ENCODE measurements at regions not wholly inside any gene's neighbourhood (a gene's known extent, or its start where the extent isn't known, plus 50 kb on each side); places are given as distances from the start of the nearest gene placed in this dataset.

DNA sequence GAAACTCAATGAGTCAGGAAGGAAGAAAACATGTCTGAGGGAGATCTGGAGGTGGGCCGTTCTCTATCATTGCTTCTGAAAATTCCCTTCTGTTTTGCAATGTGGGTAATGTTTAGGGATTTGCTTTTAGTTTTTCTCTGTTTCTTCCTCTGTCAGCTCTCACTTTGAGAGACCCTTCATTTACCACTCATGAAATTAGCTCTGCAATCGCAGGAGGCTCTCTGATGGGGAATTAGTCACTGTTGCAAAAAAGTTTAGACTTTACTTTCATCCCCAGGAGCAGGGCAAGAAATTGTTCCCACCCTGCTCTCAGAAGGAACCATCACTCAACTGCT lies 80.0 kb upstream of the MAP4K3 start:
- TF ChIP-seq, protein P1, sequence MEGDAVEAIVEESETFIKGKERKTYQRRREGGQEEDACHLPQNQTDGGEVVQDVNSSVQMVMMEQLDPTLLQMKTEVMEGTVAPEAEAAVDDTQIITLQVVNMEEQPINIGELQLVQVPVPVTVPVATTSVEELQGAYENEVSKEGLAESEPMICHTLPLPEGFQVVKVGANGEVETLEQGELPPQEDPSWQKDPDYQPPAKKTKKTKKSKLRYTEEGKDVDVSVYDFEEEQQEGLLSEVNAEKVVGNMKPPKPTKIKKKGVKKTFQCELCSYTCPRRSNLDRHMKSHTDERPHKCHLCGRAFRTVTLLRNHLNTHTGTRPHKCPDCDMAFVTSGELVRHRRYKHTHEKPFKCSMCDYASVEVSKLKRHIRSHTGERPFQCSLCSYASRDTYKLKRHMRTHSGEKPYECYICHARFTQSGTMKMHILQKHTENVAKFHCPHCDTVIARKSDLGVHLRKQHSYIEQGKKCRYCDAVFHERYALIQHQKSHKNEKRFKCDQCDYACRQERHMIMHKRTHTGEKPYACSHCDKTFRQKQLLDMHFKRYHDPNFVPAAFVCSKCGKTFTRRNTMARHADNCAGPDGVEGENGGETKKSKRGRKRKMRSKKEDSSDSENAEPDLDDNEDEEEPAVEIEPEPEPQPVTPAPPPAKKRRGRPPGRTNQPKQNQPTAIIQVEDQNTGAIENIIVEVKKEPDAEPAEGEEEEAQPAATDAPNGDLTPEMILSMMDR (IDR thresholded peaks at IDR 0.05), result no peak
- no peak overlapping the region for H3K27ac Mint-ChIP-seq (ENCODE audit: unreplicated experiment)
- H3K4me1 Mint-ChIP-seq (ENCODE audit: low read depth), result peaks cover 48% of the 10 kb centered on the region
- H3K4me3 Mint-ChIP-seq (ENCODE audit: unreplicated experiment), result no peak overlapping the region
- no peaks in the 10 kb centered on the region for H3K36me3 Mint-ChIP-seq (ENCODE audit: low read depth)
- no peaks in the 10 kb centered on the region for H3K27me3 Mint-ChIP-seq (ENCODE audit: low read depth)
- H3K9me3 Mint-ChIP-seq (ENCODE audit: low read depth), result no peaks in the 10 kb centered on the region
- no peak for DNase-seq (ENCODE audit: low spot score)

DNA sequence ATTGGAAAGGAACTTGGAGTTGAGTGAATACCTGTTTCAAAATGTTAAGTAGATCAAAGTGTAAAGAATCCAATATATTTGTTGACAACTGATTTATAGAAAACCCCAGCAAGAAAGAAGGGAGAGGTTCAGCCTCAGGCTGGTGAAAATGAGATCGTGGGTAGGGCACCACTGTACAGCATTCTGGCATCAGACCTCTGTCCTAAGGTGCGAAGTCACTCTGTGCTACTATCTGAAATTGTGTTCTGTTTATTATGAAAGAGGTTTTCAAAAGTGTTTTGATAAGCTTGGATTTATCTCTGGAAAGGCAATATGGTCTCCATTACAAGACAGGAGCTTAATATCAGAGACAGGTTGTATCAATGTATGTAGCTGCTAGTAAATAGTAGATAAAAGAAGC lies 80.5 kb upstream of the MAP4K3 start:
- TF ChIP-seq, protein P1 (IDR thresholded peaks at IDR 0.05), result no peak
- no peak overlapping the region for H3K4me3 Mint-ChIP-seq (ENCODE audit: unreplicated experiment)
- H3K27ac Mint-ChIP-seq (ENCODE audit: unreplicated experiment), result peak overlapping the region; percentile 42
- no peak for DNase-seq (ENCODE audit: low spot score)
- no peaks in the 10 kb centered on the region for H3K36me3 Mint-ChIP-seq (ENCODE audit: low read depth)
- peaks cover 48% of the 10 kb centered on the region for H3K4me1 Mint-ChIP-seq (ENCODE audit: low read depth)
- no peaks in the 10 kb centered on the region for H3K27me3 Mint-ChIP-seq (ENCODE audit: low read depth)
- no peaks in the 10 kb centered on the region for H3K9me3 Mint-ChIP-seq (ENCODE audit: low read depth)

DNA sequence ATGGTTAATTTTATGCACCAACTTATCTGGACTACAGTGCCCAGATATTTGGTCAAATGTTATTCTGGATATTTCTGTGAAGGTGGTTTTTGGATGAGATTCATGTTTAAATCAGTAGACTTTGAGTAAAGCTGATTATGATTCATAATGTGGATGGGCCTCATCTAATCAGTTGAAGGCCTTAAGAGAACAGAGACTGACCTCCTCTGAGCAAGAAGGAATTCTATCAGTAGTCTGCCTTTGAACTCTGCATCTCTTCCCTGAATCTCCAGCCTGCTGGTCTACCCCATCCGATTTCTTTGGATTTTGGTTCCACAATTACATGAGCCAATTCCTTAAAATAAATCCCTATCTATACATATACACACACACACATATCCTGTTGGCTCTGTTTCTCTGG lies 82.8 kb upstream of the MAP4K3 start:
- no peaks in the 10 kb centered on the region for H3K27me3 Mint-ChIP-seq (ENCODE audit: low read depth)
- peaks cover 54% of the 10 kb centered on the region for H3K4me1 Mint-ChIP-seq (ENCODE audit: low read depth)
- no peaks in the 10 kb centered on the region for H3K9me3 Mint-ChIP-seq (ENCODE audit: low read depth)
- H3K4me3 Mint-ChIP-seq (ENCODE audit: unreplicated experiment), result no peak overlapping the region
- no peaks in the 10 kb centered on the region for H3K36me3 Mint-ChIP-seq (ENCODE audit: low read depth)
- H3K27ac Mint-ChIP-seq (ENCODE audit: unreplicated experiment), result no peak overlapping the region
- no peak for DNase-seq (ENCODE audit: low spot score)
- TF ChIP-seq, protein P1 (IDR thresholded peaks at IDR 0.05), result no peak

DNA sequence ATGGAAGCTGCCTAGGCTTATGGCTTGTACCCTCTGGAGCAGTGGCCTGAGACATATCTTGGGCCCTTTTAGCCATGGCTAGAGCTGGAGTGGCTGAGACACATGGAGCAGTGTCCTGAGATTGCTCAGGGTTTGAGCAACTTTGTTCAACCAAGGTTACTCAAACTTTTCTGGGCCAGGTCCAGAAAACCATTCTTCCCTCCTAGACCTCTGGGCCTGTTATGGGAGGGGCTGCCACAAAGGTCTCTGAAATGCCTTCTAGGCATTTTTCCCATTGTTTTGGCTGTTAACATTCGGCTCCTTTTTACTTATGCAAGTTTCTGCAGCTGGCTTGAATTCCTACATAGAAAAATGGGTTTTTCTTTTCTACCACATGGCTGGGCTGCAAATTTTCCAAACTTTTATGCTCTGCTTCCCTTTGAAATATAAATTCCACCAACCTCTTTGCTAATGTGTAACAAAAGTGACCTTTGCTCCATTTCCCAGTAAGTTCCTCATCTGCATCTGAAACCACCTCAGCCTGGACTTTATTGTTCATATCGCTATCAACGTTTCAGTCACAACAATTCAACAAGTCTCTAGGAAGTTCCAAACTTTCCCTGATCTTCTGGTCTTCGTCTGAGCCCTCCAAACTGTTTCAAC lies 84.9 kb upstream of the MAP4K3 start:
- Mint-ChIP-seq H3K4me1 (ENCODE audit: low read depth) (peaks cover 55% of the 10 kb centered on the region), H3K27ac (ENCODE audit: unreplicated experiment) (peak overlapping the region; percentile 10), H3K27me3 (ENCODE audit: low read depth) (no peaks in the 10 kb centered on the region), H3K4me3 (ENCODE audit: unreplicated experiment) (no peak overlapping the region), H3K9me3 (ENCODE audit: low read depth) (no peaks in the 10 kb centered on the region), H3K36me3 (ENCODE audit: low read depth) (no peaks in the 10 kb centered on the region)
- DNase-seq (ENCODE audit: low spot score), result no peak
- TF ChIP-seq, protein P1 (IDR thresholded peaks at IDR 0.05), result no peak

DNA sequence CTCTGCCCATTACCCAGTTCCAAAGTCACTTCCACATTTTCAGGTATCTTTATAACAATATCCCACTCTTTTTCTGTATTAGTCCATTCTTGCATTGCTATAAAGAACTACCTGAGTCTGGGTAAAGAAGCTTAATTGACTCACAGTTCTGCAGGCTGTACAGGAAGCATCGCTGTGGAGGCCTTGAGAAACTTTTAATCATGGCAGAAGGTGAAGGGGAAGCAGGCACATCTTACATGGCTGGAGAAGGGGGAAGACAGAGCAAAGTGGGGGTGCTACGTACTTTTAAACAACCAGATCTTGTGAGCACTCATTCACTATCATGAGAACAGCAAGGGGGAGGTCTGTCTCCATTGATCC lies 85.4 kb upstream of the MAP4K3 start:
- peak overlapping the region; percentile 49 for H3K27ac Mint-ChIP-seq (ENCODE audit: unreplicated experiment)
- no peaks in the 10 kb centered on the region for H3K9me3 Mint-ChIP-seq (ENCODE audit: low read depth)
- H3K36me3 Mint-ChIP-seq (ENCODE audit: low read depth), result no peaks in the 10 kb centered on the region
- no peak for DNase-seq (ENCODE audit: low spot score)
- H3K4me1 Mint-ChIP-seq (ENCODE audit: low read depth), result peaks cover 50% of the 10 kb centered on the region
- H3K4me3 Mint-ChIP-seq (ENCODE audit: unreplicated experiment), result no peak overlapping the region
- TF ChIP-seq, protein P1 (IDR thresholded peaks at IDR 0.05), result no peak
- no peaks in the 10 kb centered on the region for H3K27me3 Mint-ChIP-seq (ENCODE audit: low read depth)
